ENCODE measurements at regions not wholly inside any gene's neighbourhood (a gene's known extent, or its start where the extent isn't known, plus 50 kb on each side); places are given as distances from the start of the nearest gene placed in this dataset.
"Not testable (repeated sequence)": the region's sequence is repeated elsewhere in the genome, so short reads cannot be mapped to it uniquely, and the experiment has no call there.

DNA sequence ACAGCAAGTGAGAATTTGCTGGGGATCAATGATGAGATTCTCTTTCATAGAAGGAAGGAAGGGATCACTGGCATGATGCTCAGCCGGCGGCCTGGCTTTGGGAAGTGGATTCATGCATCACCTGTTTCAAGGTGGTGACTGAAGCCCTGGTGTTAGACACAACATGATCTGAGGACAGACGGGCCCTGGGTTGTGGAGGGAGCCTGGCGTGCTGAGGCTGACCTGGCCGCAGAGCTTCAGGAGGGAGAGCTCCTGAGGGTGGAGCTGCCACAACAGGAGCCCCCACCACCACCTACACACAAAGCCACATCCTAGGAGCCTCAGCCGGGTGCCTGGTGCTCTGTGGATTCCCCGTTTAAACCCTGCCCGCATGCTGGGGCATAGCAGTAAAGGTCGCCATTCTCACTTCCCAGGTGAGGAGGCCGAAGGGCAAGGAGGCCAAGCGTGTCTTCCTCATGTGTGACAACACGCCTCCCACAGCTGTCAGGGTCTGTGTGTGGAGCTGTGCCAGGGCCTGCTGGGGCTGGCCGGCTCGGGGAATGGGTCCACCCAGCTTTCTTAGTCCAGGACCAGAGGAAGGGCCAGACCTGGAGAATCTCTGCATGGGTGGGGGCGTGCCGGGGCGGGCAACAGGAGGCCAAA lies 107.0 kb downstream of the ERMARD start:
- WGBS, result 94% methylated on average over 17 of the region's 17 CpGs
- Histone ChIP-seq H3K36me3 (ENCODE audit: insufficient read depth, low read length) (no peaks in the 10 kb centered on the region), H3K4me1 (ENCODE audit: insufficient read depth, low read length) (no peaks in the 10 kb centered on the region), H3K4me3 (ENCODE audit: low read length) (no peak overlapping the region), H3K27ac (ENCODE audit: low read depth, low read length) (no peak overlapping the region), H3K9ac (ENCODE audit: low read depth, low read length) (no peak overlapping the region), H3K9me3 (ENCODE audit: insufficient read depth, low read depth, low read length) (peaks cover 7% of the 10 kb centered on the region; the same call in 1 of the 2 replicates), H3K27me3 (ENCODE audit: insufficient read depth, low read length) (no peaks in the 10 kb centered on the region)

- Histone ChIP-seq H3K4me3 (ENCODE audit: low read length) (no peak overlapping the region), H3K36me3 (ENCODE audit: insufficient read depth, low read length) (no peaks in the 10 kb centered on the region), H3K9ac (ENCODE audit: low read depth, low read length) (no peak overlapping the region), H3K27me3 (ENCODE audit: insufficient read depth, low read length) (no peaks in the 10 kb centered on the region), H3K4me1 (ENCODE audit: insufficient read depth, low read length) (no peaks in the 10 kb centered on the region), H3K9me3 (ENCODE audit: insufficient read depth, low read depth, low read length) (peaks cover 7% of the 10 kb centered on the region; the same call in 1 of the 2 replicates), H3K27ac (ENCODE audit: low read depth, low read length) (no peak overlapping the region)
- 94% methylated on average over 19 of the region's 19 CpGs for WGBS
These were observed 106.2 kb downstream of the ERMARD start for GRCh38 chr6:169857343-169858292.

- H3K27ac ChIP-seq (ENCODE audit: low read depth, low read length); H3K4me3 ChIP-seq (ENCODE audit: low read length); H3K27me3 ChIP-seq (ENCODE audit: insufficient read depth, low read length); H3K9ac ChIP-seq (ENCODE audit: low read depth, low read length); H3K36me3 ChIP-seq (ENCODE audit: insufficient read depth, low read length); H3K4me1 ChIP-seq (ENCODE audit: insufficient read depth, low read length); H3K9me3 ChIP-seq (ENCODE audit: insufficient read depth, low read depth, low read length): not testable (repeated sequence)
- WGBS, result 97% methylated on average over 49 of the region's 49 CpGs
These were observed 105.3 kb downstream of the ERMARD start for GRCh38 chr6:169856442-169857342.

GRCh38 chr6:169854813-169855212 lies 103.4 kb downstream of the ERMARD start:
- Histone ChIP-seq H3K27me3 (ENCODE audit: insufficient read depth, low read length) (no peaks in the 10 kb centered on the region), H3K36me3 (ENCODE audit: insufficient read depth, low read length) (no peaks in the 10 kb centered on the region), H3K4me3 (ENCODE audit: low read length) (no peak overlapping the region), H3K9me3 (ENCODE audit: insufficient read depth, low read depth, low read length) (peaks cover 7% of the 10 kb centered on the region; the same call in 1 of the 2 replicates), H3K4me1 (ENCODE audit: insufficient read depth, low read length) (no peaks in the 10 kb centered on the region; the same call in 1 of the 2 replicates), H3K9ac (ENCODE audit: low read depth, low read length) (no peak overlapping the region), H3K27ac (ENCODE audit: low read depth, low read length) (no peak overlapping the region)
- 99% methylated on average over 4 of the region's 4 CpGs for WGBS

GRCh38 chr6:169854083-169854725 lies 102.8 kb downstream of the ERMARD start:
- whole genome bisulfite sequencing, result 95% methylated on average over 12 of the region's 12 CpGs

DNA sequence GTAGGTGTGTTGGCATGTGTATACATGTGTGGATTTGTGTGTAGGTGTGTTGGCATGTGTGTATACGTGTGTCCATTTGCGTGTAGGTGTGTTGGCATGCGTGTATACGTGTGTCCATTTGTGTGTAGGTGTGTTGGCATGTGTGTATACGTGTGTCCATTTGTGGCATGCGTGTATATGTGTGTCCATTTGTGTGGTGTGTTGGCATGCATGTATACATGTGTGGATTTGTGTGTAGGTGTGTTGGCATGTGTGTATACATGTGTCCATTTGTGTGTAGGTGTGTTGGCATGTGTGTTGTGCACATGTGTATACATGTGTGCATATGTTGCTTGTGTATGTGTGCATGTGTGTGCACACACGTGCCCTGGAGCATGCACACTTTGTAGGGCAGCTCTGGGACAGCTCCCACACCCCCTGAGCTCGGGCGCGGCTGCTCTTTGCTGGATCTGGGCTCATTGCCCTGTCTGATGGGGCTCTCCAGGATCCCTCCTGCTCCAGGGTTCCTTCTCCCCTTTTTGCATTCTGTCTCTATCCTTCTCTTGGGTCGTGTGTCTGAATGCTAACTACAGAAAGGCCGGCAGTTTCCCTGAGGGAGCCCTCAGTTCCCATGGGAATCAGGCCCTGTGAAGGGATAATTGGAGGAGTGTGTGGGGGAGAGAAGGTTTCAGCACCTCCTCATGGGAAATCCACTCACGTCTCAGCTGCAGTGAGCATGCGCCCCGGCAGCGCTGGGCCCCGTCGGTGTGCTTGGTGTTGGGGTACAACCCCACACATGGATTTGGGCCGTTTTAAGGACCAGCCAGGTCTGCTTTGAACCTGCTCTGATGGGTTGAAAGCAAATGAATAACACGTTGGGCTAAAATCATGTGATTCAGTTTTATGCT lies 102.0 kb downstream of the ERMARD start:
- Histone ChIP-seq H3K27ac (ENCODE audit: low read depth, low read length) (no peak overlapping the region), H3K9me3 (ENCODE audit: insufficient read depth, low read depth, low read length) (peaks cover 7% of the 10 kb centered on the region; the same call in 1 of the 2 replicates), H3K9ac (ENCODE audit: low read depth, low read length) (no peak overlapping the region), H3K4me3 (ENCODE audit: low read length) (no peak overlapping the region), H3K27me3 (ENCODE audit: insufficient read depth, low read length) (no peaks in the 10 kb centered on the region), H3K36me3 (ENCODE audit: insufficient read depth, low read length) (no peaks in the 10 kb centered on the region), H3K4me1 (ENCODE audit: insufficient read depth, low read length) (no peaks in the 10 kb centered on the region; the same call in 1 of the 2 replicates)
- 94% methylated on average over 20 of the region's 20 CpGs for WGBS

More at GRCh38 chr6:169854083-169854725, 102.8 kb downstream of the ERMARD start:
- no peaks in the 10 kb centered on the region for H3K27me3 ChIP-seq (ENCODE audit: insufficient read depth, low read length)
- H3K36me3 ChIP-seq (ENCODE audit: insufficient read depth, low read length), result no peaks in the 10 kb centered on the region
- H3K9me3 ChIP-seq (ENCODE audit: insufficient read depth, low read depth, low read length), result peaks cover 7% of the 10 kb centered on the region; the same call in 1 of the 2 replicates
- H3K4me1 ChIP-seq (ENCODE audit: insufficient read depth, low read length), result no peaks in the 10 kb centered on the region; the same call in 1 of the 2 replicates
- no peak overlapping the region for H3K9ac ChIP-seq (ENCODE audit: low read depth, low read length)
- H3K27ac ChIP-seq (ENCODE audit: low read depth, low read length), result no peak overlapping the region
- no peak overlapping the region for H3K4me3 ChIP-seq (ENCODE audit: low read length)

GRCh38 chr6:169852504-169853195 lies 101.2 kb downstream of the ERMARD start:
- Histone ChIP-seq H3K9me3 (ENCODE audit: insufficient read depth, low read depth, low read length) (peaks cover 7% of the 10 kb centered on the region; the same call in 1 of the 2 replicates), H3K4me3 (ENCODE audit: low read length) (no peak overlapping the region), H3K4me1 (ENCODE audit: insufficient read depth, low read length) (no peaks in the 10 kb centered on the region; the same call in 1 of the 2 replicates), H3K9ac (ENCODE audit: low read depth, low read length) (no peak overlapping the region), H3K27ac (ENCODE audit: low read depth, low read length) (no peak overlapping the region), H3K36me3 (ENCODE audit: insufficient read depth, low read length) (no peaks in the 10 kb centered on the region), H3K27me3 (ENCODE audit: insufficient read depth, low read length) (no peaks in the 10 kb centered on the region)
- 84% methylated on average over 5 of the region's 5 CpGs for WGBS

DNA sequence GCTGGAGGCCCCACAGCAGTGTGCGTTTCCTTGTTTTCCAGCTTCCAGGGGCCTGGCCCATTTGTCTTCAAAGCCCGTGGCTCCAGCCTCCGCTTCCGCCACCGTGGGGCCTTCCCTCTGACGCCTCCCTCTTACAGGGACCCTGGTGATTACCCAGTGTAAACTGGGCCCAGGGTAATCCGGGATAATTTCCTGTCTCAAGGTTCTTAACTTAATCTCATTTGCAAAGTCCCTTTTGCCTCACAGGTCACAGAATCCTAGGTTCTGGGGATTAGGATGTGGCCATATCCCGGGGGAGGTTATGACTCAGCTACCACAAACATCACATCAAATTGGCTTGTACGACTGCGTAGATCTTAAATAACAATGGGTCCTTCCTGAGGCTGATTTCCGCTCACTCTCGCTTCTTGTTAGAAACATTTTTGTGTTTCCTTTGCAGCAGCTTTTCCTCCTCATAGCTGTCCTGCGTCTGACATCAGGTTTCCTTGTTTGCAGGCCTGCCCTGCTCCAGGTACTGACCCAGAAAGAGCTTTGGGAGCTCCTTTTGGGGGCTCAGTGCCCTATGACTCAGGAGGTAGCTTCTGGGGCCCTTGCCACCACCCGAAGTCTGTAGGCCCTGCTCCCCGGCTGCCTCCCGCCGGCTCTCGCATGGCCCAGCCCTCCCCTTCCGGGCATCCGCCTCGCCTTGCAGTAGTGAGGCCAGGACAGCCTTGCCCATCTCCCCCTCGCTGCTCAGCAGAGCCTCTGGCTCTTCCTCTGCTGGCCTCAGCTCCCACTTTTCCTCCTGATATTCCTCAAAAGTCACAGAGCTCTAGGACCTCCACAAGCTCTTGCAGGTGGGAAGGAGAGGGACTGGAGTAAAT lies 100.5 kb downstream of the ERMARD start:
- Histone ChIP-seq H3K27me3 (ENCODE audit: insufficient read depth, low read length) (no peaks in the 10 kb centered on the region), H3K27ac (ENCODE audit: low read depth, low read length) (no peak overlapping the region; the same call in 1 of the 2 replicates), H3K4me3 (ENCODE audit: low read length) (no peak overlapping the region), H3K9ac (ENCODE audit: low read depth, low read length) (no peak overlapping the region), H3K4me1 (ENCODE audit: insufficient read depth, low read length) (no peaks in the 10 kb centered on the region; the same call in 1 of the 2 replicates), H3K36me3 (ENCODE audit: insufficient read depth, low read length) (no peaks in the 10 kb centered on the region), H3K9me3 (ENCODE audit: insufficient read depth, low read depth, low read length) (peaks cover 7% of the 10 kb centered on the region; the same call in 1 of the 2 replicates)
- 65% methylated on average over 22 of the region's 22 CpGs for WGBS

GRCh38 chr6:169850746-169851145 lies 99.3 kb downstream of the ERMARD start:
- H3K9ac ChIP-seq (ENCODE audit: low read depth, low read length), result no peak overlapping the region
- 97% methylated on average over 13 of the region's 13 CpGs for WGBS
- H3K36me3 ChIP-seq (ENCODE audit: insufficient read depth, low read length), result no peaks in the 10 kb centered on the region
- no peak overlapping the region for H3K4me3 ChIP-seq (ENCODE audit: low read length)
- peaks cover 7% of the 10 kb centered on the region; the same call in 1 of the 2 replicates for H3K9me3 ChIP-seq (ENCODE audit: insufficient read depth, low read depth, low read length)
- no peak overlapping the region for H3K27ac ChIP-seq (ENCODE audit: low read depth, low read length)
- H3K4me1 ChIP-seq (ENCODE audit: insufficient read depth, low read length), result no peaks in the 10 kb centered on the region; the same call in 1 of the 2 replicates
- H3K27me3 ChIP-seq (ENCODE audit: insufficient read depth, low read length), result no peaks in the 10 kb centered on the region

Measured in HUES64 (cell line).